Spinal cord (tissue), 9 donors: ENCODE measurements at regions not wholly inside any gene's neighbourhood (a gene's known extent, or its start where the extent isn't known, plus 50 kb on each side); places are given as distances from the start of the nearest gene placed in this dataset.

ENCODE experiments used
- DNase-seq, 6 donors: peaks; one replicate each; pipeline versions ENCODE4 v3.0.0 to v3.0.0-alpha.2; 2013 to 2015; ENCODE audit warnings: low spot score in 6 of 6, low read depth in 4 of 6
- H3K27ac ChIP-seq: one replicate; pipeline ENCODE4 v1.5.1; 2013; ENCODE audit warnings: low read depth, low read length, control low read depth
- H3K27me3 ChIP-seq: one replicate; pipeline ENCODE4 v1.6.1; 2013; ENCODE audit warnings: low read length; ENCODE audit not compliant: control insufficient read depth, insufficient read depth
- H3K36me3 ChIP-seq: one replicate; pipeline ENCODE4 v1.6.1; 2013; ENCODE audit warnings: low read length; ENCODE audit not compliant: control insufficient read depth, insufficient read depth
- H3K4me1 ChIP-seq: one replicate; pipeline ENCODE4 v1.6.1; 2013; ENCODE audit warnings: low read length; ENCODE audit not compliant: control insufficient read depth, insufficient read depth
- H3K4me3 ChIP-seq: one replicate; pipeline ENCODE4 v1.5.1; 2013; ENCODE audit warnings: low read depth, low read length, control low read depth
- H3K9me3 ChIP-seq: one replicate; pipeline ENCODE4 v1.6.1; 2013; ENCODE audit warnings: low read length; ENCODE audit not compliant: control insufficient read depth, insufficient read depth
- WGBS: methylation state at CpG from one replicate; pipeline ENCODE4 v1.1.5; 2013; ENCODE audit warnings: missing lambda C conversion rate; ENCODE audit not compliant: insufficient coverage; 5-methylcytosine and 5-hydroxymethylcytosine counted together
- donor health status: healthy.

- Histone ChIP-seq H3K27ac (no peak overlapping the region), H3K36me3 (no peaks in the 10 kb centered on the region), H3K4me3 (no peak overlapping the region), H3K4me1 (no peaks in the 10 kb centered on the region), H3K9me3 (no peaks in the 10 kb centered on the region), H3K27me3 (no peaks in the 10 kb centered on the region)
- no peak for DNase-seq
- WGBS = 95% methylated on average over 2 of the region's 3 CpGs
These were observed 441.4 kb downstream of the CNTN6 start for GRCh38 chr3:1534252-1534651.

DNA sequence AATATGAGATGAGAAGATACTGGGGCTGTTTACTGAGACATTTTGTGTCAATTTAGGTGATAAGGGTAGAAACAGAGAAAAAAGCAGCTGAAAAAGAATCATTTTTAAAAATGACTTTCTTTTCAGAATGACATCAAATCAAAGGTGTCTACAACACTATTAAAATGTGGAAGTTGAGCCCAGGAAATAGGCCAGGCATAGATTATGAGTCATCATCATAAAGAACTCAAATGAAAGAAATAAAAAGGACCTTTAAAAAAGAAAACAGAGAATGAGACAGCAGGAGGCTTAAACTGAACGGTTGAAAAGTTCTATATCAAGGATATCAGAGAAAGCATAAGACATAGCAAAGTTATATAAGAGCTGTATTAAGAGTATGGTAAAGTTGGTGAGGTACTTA lies 442.5 kb downstream of the CNTN6 start:
- DNase-seq = no peak
- Histone ChIP-seq H3K27ac (no peak overlapping the region), H3K9me3 (no peaks in the 10 kb centered on the region), H3K36me3 (no peaks in the 10 kb centered on the region), H3K27me3 (no peaks in the 10 kb centered on the region), H3K4me3 (no peak overlapping the region), H3K4me1 (no peaks in the 10 kb centered on the region)
- WGBS = no CpG with 5 or more reads among the region's 1 CpG

- Histone ChIP-seq H3K36me3 (no peaks in the 10 kb centered on the region), H3K9me3 (no peaks in the 10 kb centered on the region), H3K4me1 (no peaks in the 10 kb centered on the region), H3K4me3 (no peak overlapping the region), H3K27me3 (no peaks in the 10 kb centered on the region), H3K27ac (no peak overlapping the region)
- no CpG with 5 or more reads among the region's 1 CpG for WGBS
- no peak for DNase-seq
These were observed 447.9 kb downstream of the CNTN6 start for GRCh38 chr3:1540686-1541085.

GRCh38 chr3:1551741-1552140 lies 458.9 kb downstream of the CNTN6 start:
- Histone ChIP-seq H3K36me3 (no peaks in the 10 kb centered on the region), H3K27ac (no peak overlapping the region), H3K4me1 (no peaks in the 10 kb centered on the region), H3K4me3 (no peak overlapping the region), H3K27me3 (no peaks in the 10 kb centered on the region), H3K9me3 (no peaks in the 10 kb centered on the region)
- 100% methylated on average over 1 of the region's 2 CpGs for WGBS
- no peak for DNase-seq

GRCh38 chr3:1552831-1553230 lies 460.0 kb downstream of the CNTN6 start:
- Histone ChIP-seq H3K27me3 (no peaks in the 10 kb centered on the region), H3K27ac (no peak overlapping the region), H3K36me3 (no peaks in the 10 kb centered on the region), H3K9me3 (no peaks in the 10 kb centered on the region), H3K4me1 (no peaks in the 10 kb centered on the region), H3K4me3 (no peak overlapping the region)
- peak in 1 of 6 donors; percentile 28 for DNase-seq
- WGBS = no CpG with 5 or more reads among the region's 1 CpG

DNA sequence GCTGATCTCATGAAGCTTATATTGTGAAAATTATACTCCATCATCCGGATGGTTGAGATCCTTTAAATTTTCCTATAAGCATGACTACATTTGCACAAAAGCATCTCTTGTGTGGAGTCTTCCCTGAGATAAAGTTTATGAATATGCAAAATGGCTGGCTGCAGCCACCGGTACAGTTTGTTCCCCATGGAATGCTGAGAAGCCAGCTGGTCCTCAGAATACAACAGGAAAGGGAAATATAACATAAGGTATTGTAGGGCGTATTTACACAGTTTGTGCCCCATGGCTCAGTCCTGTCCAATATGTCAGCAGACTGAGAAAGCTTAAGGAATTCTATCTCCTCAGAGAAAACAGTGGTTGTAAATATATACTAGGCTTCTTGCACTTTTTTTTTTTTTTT lies 468.6 kb downstream of the CNTN6 start:
- H3K4me1 ChIP-seq = no peaks in the 10 kb centered on the region
- H3K27me3 ChIP-seq = no peaks in the 10 kb centered on the region
- peaks cover 2% of the 10 kb centered on the region for H3K9me3 ChIP-seq
- H3K27ac ChIP-seq = no peak overlapping the region
- no peak overlapping the region for H3K4me3 ChIP-seq
- peak in 1 of 6 donors; percentile 65 for DNase-seq
- H3K36me3 ChIP-seq = no peaks in the 10 kb centered on the region
- WGBS = 75% methylated on average over 2 of the region's 3 CpGs

GRCh38 chr3:1571736-1572135 lies 478.9 kb downstream of the CNTN6 start:
- no peak overlapping the region for H3K4me3 ChIP-seq
- H3K4me1 ChIP-seq = no peaks in the 10 kb centered on the region
- DNase-seq = no peak
- H3K27ac ChIP-seq = no peak overlapping the region
- no peaks in the 10 kb centered on the region for H3K36me3 ChIP-seq
- no peaks in the 10 kb centered on the region for H3K27me3 ChIP-seq
- H3K9me3 ChIP-seq = no peaks in the 10 kb centered on the region

DNA sequence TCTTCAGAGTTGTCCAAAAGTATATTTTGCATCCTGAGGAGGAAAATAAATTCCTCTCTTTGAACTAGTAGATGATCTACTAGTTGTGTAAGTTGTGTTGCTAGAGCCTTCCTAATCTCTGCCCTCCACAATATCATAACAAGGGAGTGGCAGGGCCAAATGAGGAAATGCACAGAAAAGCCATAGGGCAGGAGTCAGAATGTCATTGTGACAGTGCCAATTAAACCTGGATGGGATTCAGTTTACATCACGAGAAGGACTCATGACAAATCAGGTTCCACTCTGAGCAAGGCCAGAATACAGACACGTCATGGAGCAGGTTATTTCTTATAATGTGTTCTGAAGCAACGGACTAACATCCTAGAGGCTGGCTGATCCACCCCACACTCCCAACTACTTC lies 483.2 kb downstream of the CNTN6 start:
- Histone ChIP-seq H3K27ac (no peak overlapping the region), H3K27me3 (no peaks in the 10 kb centered on the region), H3K4me1 (no peaks in the 10 kb centered on the region), H3K9me3 (no peaks in the 10 kb centered on the region), H3K4me3 (no peak overlapping the region), H3K36me3 (no peaks in the 10 kb centered on the region)
- no peak for DNase-seq
- WGBS = 60% methylated on average over 1 of the region's 3 CpGs

GRCh38 chr3:1578124-1578806 lies 485.4 kb downstream of the CNTN6 start:
- H3K36me3 ChIP-seq = no peaks in the 10 kb centered on the region
- WGBS = no CpG with 5 or more reads among the region's 6 CpGs
- no peak overlapping the region for H3K27ac ChIP-seq
- no peak for DNase-seq
- no peaks in the 10 kb centered on the region for H3K9me3 ChIP-seq
- no peaks in the 10 kb centered on the region for H3K27me3 ChIP-seq
- H3K4me1 ChIP-seq = no peaks in the 10 kb centered on the region
- no peak overlapping the region for H3K4me3 ChIP-seq

GRCh38 chr3:1583044-1583443 lies 490.2 kb downstream of the CNTN6 start:
- DNase-seq = no peak
- no peaks in the 10 kb centered on the region for H3K27me3 ChIP-seq
- H3K4me1 ChIP-seq = no peaks in the 10 kb centered on the region
- no peak overlapping the region for H3K27ac ChIP-seq
- H3K36me3 ChIP-seq = no peaks in the 10 kb centered on the region
- WGBS = 96% methylated on average over 9 of the region's 10 CpGs
- H3K4me3 ChIP-seq = no peak overlapping the region
- no peaks in the 10 kb centered on the region for H3K9me3 ChIP-seq
